Left lung (tissue), 4 donors: ENCODE measurements at regions not wholly inside any gene's neighbourhood (a gene's known extent, or its start where the extent isn't known, plus 50 kb on each side); places are given as distances from the start of the nearest gene placed in this dataset.

Source experiments
- ATAC-seq: fragments of 200-7000 bp; cut with Tn5 transposase; one replicate; pipeline ENCODE4 v1.9.1; 2020; ENCODE audit warnings: moderate library complexity
- DNase-seq, 4 donors: peaks; one replicate each; pipeline ENCODE4 v3.0.0-alpha.2; 2013 to 2020
- H3K27ac ChIP-seq, 2 donors: fragments of 200-600 bp; sonication (generic) in 1 of 2; one replicate each; pipeline versions ENCODE4 v1.5.0 to v1.8.0; 2020 to 2021
- H3K27me3 ChIP-seq, 2 donors: fragments of 200-600 bp; sonication (generic) in 1 of 2; one replicate each; pipeline versions ENCODE4 v1.5.0 to v1.8.0; 2020 to 2021
- H3K36me3 ChIP-seq, 2 donors: fragments of 200-600 bp; sonication (generic) in 1 of 2; one replicate each; pipeline versions ENCODE4 v1.5.0 to v1.8.0; 2020 to 2021
- H3K4me1 ChIP-seq, 2 donors: fragments of 200-600 bp; one replicate each; pipeline ENCODE4 v1.8.0; 2021
- H3K4me3 ChIP-seq, 2 donors: fragments of 200-600 bp; sonication (generic) in 1 of 2; one replicate each; pipeline versions ENCODE4 v1.5.0 to v1.8.0; 2020 to 2021; ENCODE audit warnings: mild to moderate bottlenecking in 1 of 2
- H3K9me3 ChIP-seq, 2 donors: fragments of 200-600 bp; sonication (generic) in 1 of 2; one replicate each; pipeline versions ENCODE4 v1.5.0 to v1.8.0; 2020 to 2021
- intact Hi-C, 2 donors: fragments of 100-400 bp; cut with DNase I; formaldehyde crosslinking; loops; one replicate each; pipeline versions ENCODE4 v1.11.2 to v1.14.2; 2022
- TF ChIP-seq, protein P1 (sequence below), 2 donors: fragments of 200-600 bp; sonication (generic) in 1 of 2; IDR thresholded peaks; one replicate each; pipeline versions ENCODE4 v1.5.0 to v1.8.0; 2021; ENCODE audit warnings: antibody characterized with exemption in 2 of 2
- donor health status: DM: no; HTN: yes; CAD: no.
- donor health status: DM: no; HTN: no; CAD: no.

- no peaks in the 10 kb centered on the region for H3K36me3 ChIP-seq
- H3K27ac ChIP-seq = no peak overlapping the region
- H3K9me3 ChIP-seq = no peaks in the 10 kb centered on the region
- DNase-seq = no peak
- intact Hi-C loops = no loop called here
- H3K27me3 ChIP-seq = no peaks in the 10 kb centered on the region
- no peaks in the 10 kb centered on the region for H3K4me1 ChIP-seq
- ATAC-seq = no peak
- no peak overlapping the region for H3K4me3 ChIP-seq
- TF ChIP-seq, protein P1, sequence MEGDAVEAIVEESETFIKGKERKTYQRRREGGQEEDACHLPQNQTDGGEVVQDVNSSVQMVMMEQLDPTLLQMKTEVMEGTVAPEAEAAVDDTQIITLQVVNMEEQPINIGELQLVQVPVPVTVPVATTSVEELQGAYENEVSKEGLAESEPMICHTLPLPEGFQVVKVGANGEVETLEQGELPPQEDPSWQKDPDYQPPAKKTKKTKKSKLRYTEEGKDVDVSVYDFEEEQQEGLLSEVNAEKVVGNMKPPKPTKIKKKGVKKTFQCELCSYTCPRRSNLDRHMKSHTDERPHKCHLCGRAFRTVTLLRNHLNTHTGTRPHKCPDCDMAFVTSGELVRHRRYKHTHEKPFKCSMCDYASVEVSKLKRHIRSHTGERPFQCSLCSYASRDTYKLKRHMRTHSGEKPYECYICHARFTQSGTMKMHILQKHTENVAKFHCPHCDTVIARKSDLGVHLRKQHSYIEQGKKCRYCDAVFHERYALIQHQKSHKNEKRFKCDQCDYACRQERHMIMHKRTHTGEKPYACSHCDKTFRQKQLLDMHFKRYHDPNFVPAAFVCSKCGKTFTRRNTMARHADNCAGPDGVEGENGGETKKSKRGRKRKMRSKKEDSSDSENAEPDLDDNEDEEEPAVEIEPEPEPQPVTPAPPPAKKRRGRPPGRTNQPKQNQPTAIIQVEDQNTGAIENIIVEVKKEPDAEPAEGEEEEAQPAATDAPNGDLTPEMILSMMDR (IDR thresholded peaks at IDR 0.05) = no peak
Observed at GRCh38 chr7:123401295-123401694, 133.1 kb downstream of the IQUB start.

- DNase-seq (no peak), ATAC-seq (no peak)
- no peaks in the 10 kb centered on the region for H3K9me3 ChIP-seq
- H3K27ac ChIP-seq = no peak overlapping the region
- no peaks in the 10 kb centered on the region for H3K36me3 ChIP-seq
- no peaks in the 10 kb centered on the region for H3K27me3 ChIP-seq
- H3K4me1 ChIP-seq = no peaks in the 10 kb centered on the region
- intact Hi-C loops = no loop called here
- H3K4me3 ChIP-seq = no peak overlapping the region
- TF ChIP-seq, protein P1 (IDR thresholded peaks at IDR 0.05) = no peak
Observed at GRCh38 chr7:123400196-123400595, 134.2 kb downstream of the IQUB start.

GRCh38 chr7:123398921-123399320 is 135.5 kb downstream of the IQUB start:
- intact Hi-C loops = no loop called here
- no peaks in the 10 kb centered on the region for H3K9me3 ChIP-seq
- H3K4me1 ChIP-seq = no peaks in the 10 kb centered on the region
- ATAC-seq = no peak
- DNase-seq = no peak
- H3K27me3 ChIP-seq = no peaks in the 10 kb centered on the region
- H3K4me3 ChIP-seq = no peak overlapping the region
- H3K36me3 ChIP-seq = no peaks in the 10 kb centered on the region
- TF ChIP-seq, protein P1 (IDR thresholded peaks at IDR 0.05) = no peak
- no peak overlapping the region for H3K27ac ChIP-seq

DNA sequence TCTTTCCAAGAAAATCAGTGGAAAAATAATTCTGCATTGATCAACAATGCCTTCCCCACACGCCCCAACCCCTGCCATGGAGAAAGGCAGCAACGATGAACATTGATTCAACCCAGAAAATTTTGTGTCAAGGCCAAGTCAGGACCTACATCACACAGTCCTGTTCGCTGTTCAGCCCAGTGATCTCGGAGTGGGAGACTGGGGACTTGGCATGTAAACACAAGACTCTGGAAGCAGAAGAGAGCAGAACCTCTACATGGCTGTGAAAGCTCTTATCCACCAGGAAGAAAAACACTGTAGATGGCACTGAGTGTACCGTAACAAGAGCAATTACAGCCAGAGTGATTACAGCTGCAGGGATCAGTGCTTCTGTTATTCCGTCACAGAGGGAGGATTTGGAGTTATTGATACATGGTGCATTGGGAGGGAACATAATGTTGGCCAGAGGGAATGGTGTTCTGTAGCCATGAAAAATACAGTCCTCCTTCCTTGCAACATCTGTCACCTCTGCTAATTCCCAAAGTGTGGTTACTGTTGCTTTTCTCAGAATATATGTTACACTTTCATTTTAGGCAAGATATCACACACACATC is 136.6 kb downstream of the IQUB start:
- H3K9me3 ChIP-seq = no peaks in the 10 kb centered on the region
- no peaks in the 10 kb centered on the region for H3K27me3 ChIP-seq
- intact Hi-C loops = no loop called here
- ATAC-seq (peak; percentile 17), DNase-seq (no peak)
- TF ChIP-seq, protein P1 (IDR thresholded peaks at IDR 0.05) = no peak
- H3K4me3 ChIP-seq = no peak overlapping the region
- H3K4me1 ChIP-seq = no peaks in the 10 kb centered on the region
- H3K27ac ChIP-seq = no peak overlapping the region
- no peaks in the 10 kb centered on the region for H3K36me3 ChIP-seq

DNA sequence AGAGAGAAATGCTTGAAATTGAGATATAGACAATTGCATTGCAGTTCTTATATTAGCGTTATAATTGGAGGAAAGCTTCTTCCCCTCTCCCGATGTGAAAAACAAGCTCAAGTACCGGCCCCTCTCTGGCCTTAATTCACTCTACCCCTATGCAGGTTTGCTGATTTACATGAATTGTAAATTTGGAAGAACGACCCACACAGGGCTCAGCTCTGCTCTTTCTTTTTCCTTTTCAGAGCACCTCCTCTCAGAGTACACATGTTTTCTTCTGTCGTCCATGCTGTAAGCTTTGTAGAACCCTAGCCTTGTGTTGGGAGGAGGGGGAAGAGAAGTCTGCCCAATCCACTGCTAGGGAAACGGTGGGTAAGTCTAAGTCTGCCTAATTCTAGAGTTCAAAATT is 140.8 kb downstream of the IQUB start:
- Histone ChIP-seq H3K27me3 (no peaks in the 10 kb centered on the region), H3K27ac (no peak overlapping the region), H3K9me3 (no peaks in the 10 kb centered on the region), H3K36me3 (no peaks in the 10 kb centered on the region), H3K4me3 (no peak overlapping the region), H3K4me1 (no peaks in the 10 kb centered on the region)
- intact Hi-C loops = no loop called here
- DNase-seq (no peak), ATAC-seq (no peak)
- TF ChIP-seq, protein P1 (IDR thresholded peaks at IDR 0.05) = no peak
